Activated CD4-positive, alpha-beta memory T cell treated with anti-CD3 and anti-CD28 coated beads, Interleukin-2, amount 10 ng/mL, durations not matched to agents 7 days and 5 days (primary cell): ENCODE measurements at regions not wholly inside any gene's neighbourhood (a gene's known extent, or its start where the extent isn't known, plus 50 kb on each side); places are given as distances from the start of the nearest gene placed in this dataset.

Experiments used
- CTCF ChIA-PET: fragments of 350-600 bp; sonication (Branson Sonifier 250); formaldehyde crosslinking; loops from one replicate; lab custom pipeline; 2021; ENCODE audit warnings: antibody characterized with exemption, inconsistent platforms; lab: Charles Lee
- POLR2A ChIA-PET: fragments of 350-600 bp; sonication (Branson Sonifier 250); formaldehyde crosslinking; loops from one replicate; lab custom pipeline; 2021; ENCODE audit warnings: antibody characterized with exemption; lab: Charles Lee
- DNase-seq: peaks from one replicate; pipeline ENCODE4 v3.0.0-alpha.2; 2020
- H3K27ac Mint-ChIP-seq: one replicate; pipeline ENCODE4 v1.8.0; 2021; ENCODE audit warnings: mild to moderate bottlenecking, mixed read lengths
- H3K27me3 Mint-ChIP-seq: one replicate; pipeline ENCODE4 v1.8.0; 2021; ENCODE audit warnings: mixed read lengths
- H3K36me3 Mint-ChIP-seq: one replicate; pipeline ENCODE4 v1.8.0; 2021; ENCODE audit warnings: low read depth, mixed read lengths
- H3K4me1 Mint-ChIP-seq: one replicate; pipeline ENCODE4 v1.8.0; 2021; ENCODE audit warnings: mixed read lengths
- H3K4me3 Mint-ChIP-seq: one replicate; pipeline ENCODE4 v1.8.0; 2021; ENCODE audit warnings: mild to moderate bottlenecking, mixed read lengths
- H3K9me3 Mint-ChIP-seq: one replicate; pipeline ENCODE4 v1.8.0; 2021; ENCODE audit warnings: mixed read lengths

GRCh38 chr1:22291057-22291456 is 148.2 kb upstream of the WNT4 start:
- no peaks in the 10 kb centered on the region for H3K4me1 Mint-ChIP-seq
- H3K27ac Mint-ChIP-seq = no peak overlapping the region
- H3K27me3 Mint-ChIP-seq = peaks cover 22% of the 10 kb centered on the region
- H3K36me3 Mint-ChIP-seq = no peaks in the 10 kb centered on the region
- ChIA-PET CTCF (interaction anchor here (1.2 kb wide), 1 partner anchor 14 kb away, joined by 3 read pairs; no protein-coding TSS in a partner anchor), POLR2A (no interaction called here)
- no peaks in the 10 kb centered on the region for H3K9me3 Mint-ChIP-seq
- no peak for DNase-seq
- no peak overlapping the region for H3K4me3 Mint-ChIP-seq

- no peak for DNase-seq
- CTCF ChIA-PET = interaction anchor here (1.2 kb wide), 1 partner anchor 14 kb away, joined by 3 read pairs; no protein-coding TSS in a partner anchor
- H3K9me3 Mint-ChIP-seq = no peaks in the 10 kb centered on the region
- H3K4me3 Mint-ChIP-seq = no peak overlapping the region
- POLR2A ChIA-PET = no interaction called here
- H3K27me3 Mint-ChIP-seq = peaks cover 25% of the 10 kb centered on the region
- peaks cover 3% of the 10 kb centered on the region for H3K4me1 Mint-ChIP-seq
- no peaks in the 10 kb centered on the region for H3K36me3 Mint-ChIP-seq
- H3K27ac Mint-ChIP-seq = no peak overlapping the region
Observed at GRCh38 chr1:22291494-22291893, 148.6 kb upstream of the WNT4 start.

DNA sequence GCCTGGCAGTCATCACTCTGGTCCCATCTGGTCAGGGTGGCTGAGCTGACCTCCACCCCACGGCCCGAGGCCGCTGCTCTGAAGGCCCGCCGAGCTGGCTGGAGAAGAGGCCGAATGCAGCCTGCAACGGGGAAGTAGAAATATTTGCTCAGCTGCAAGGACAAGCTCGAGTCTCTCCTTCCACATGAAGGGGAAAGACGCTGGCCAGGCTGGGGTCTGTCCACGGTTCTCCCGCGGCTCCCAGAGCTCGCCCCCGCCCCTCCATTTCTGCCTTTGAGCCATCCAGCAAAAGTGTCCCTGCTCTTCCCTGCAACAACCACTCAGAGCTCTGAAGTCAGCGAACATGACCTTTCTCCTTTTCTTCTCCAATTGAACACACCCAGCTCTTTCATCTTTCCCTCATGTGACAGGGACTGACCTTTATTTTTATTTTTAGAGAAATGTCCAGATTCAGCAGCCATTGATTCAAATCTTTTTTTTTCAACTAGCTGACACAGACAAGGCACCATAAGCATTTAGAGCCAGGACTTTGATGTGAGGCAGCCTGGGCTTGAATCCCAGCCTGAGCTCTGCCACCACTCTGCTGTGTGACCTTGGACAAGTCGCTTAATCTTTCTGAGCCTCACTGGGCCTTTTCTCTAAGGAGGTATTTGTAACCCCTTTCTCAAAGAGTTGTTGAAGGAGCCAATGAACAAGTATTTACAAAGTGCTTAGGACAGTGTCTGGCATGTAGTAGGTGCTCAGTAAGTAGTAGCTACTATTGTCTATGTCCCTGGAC is 149.3 kb upstream of the WNT4 start:
- no peak overlapping the region for H3K4me3 Mint-ChIP-seq

GRCh38 chr1:22295396-22295795 is 152.5 kb upstream of the WNT4 start:
- H3K27ac Mint-ChIP-seq = no peak overlapping the region
- H3K27me3 Mint-ChIP-seq = peaks cover 41% of the 10 kb centered on the region
- ChIA-PET POLR2A (no interaction called here), CTCF (no interaction called here)
- no peaks in the 10 kb centered on the region for H3K9me3 Mint-ChIP-seq
- H3K4me3 Mint-ChIP-seq = no peak overlapping the region
- peaks cover 6% of the 10 kb centered on the region for H3K4me1 Mint-ChIP-seq
- no peak for DNase-seq
- H3K36me3 Mint-ChIP-seq = no peaks in the 10 kb centered on the region

More for the DNA sequence above, 149.3 kb upstream of the WNT4 start:
- H3K9me3 Mint-ChIP-seq = no peaks in the 10 kb centered on the region
- no peak for DNase-seq
- ChIA-PET CTCF (interaction anchor here (1.2 kb wide), 1 partner anchor 15 kb away, joined by 3 read pairs; no protein-coding TSS in a partner anchor), POLR2A (no interaction called here)
- H3K4me1 Mint-ChIP-seq = peaks cover 6% of the 10 kb centered on the region
- peaks cover 32% of the 10 kb centered on the region for H3K27me3 Mint-ChIP-seq
- H3K27ac Mint-ChIP-seq = no peak overlapping the region
- H3K36me3 Mint-ChIP-seq = no peaks in the 10 kb centered on the region

DNA sequence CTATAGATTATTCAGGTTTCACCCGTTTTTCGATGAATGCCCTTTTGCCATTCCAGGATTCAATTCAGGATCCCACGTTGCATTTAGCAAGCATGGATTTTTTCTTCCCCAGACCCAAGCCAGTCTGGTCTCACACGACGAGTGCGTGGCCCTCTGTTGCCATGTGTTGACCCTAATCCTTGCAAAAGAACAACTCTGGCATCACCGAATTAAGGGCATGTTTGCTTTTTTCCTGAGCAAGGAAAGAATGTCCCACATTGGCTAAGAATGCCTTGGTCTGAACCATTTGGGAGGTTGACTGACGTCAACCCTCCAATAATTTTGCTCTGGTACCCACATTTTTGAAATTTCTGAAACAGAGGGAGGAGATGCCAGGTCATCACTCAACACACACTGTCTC is 153.0 kb upstream of the WNT4 start:
- no peak overlapping the region for H3K4me3 Mint-ChIP-seq
- POLR2A ChIA-PET = no interaction called here
- peaks cover 6% of the 10 kb centered on the region for H3K4me1 Mint-ChIP-seq
- no peak for DNase-seq
- no peak overlapping the region for H3K27ac Mint-ChIP-seq
- CTCF ChIA-PET = no interaction called here
- H3K27me3 Mint-ChIP-seq = peaks cover 45% of the 10 kb centered on the region
- no peaks in the 10 kb centered on the region for H3K36me3 Mint-ChIP-seq
- H3K9me3 Mint-ChIP-seq = no peaks in the 10 kb centered on the region

DNA sequence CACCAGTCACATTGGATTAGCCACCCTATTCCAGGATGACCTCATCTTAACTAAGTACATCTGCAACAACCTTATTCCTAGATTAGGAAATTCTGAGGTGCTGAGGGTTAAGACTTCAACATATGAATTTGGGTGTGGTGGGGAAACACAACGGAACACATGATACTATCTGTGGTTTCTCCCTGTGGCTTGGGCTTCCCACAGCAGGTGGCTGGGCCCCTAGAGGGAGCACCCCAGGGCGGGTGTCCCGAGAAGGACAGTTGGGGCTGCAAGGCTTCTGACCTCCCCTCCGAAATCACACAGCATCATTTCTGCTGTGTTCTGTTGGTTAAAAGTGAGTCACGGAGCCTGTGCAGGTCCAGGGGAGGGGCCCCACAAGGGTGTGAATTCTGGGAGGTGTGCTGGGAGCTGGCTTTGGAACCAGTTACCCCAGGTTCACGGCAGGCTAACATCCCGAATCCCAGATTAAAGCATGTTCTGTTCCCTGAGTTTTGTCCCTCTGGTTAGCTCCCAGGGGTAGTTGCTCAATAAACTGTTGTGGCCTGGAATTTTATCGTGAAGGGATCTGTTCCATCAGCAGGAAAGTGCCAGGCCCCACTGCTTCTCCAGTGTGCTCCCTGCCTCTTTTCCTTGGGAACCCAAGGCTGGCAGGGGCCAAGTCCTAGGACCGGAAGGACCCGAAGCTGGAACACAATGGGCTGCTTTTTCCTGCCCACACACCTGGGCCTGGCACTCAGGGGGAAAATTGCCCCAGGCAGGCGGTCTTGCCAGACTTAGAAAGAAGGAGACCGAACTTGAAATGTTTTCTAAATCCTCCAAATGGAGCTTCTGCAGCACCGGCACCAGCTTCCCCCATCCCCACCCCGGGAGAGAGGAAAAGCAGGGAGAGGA is 154.0 kb upstream of the WNT4 start:
- DNase-seq = no peak
- ChIA-PET POLR2A (no interaction called here), CTCF (no interaction called here)
- no peaks in the 10 kb centered on the region for H3K9me3 Mint-ChIP-seq
- no peak overlapping the region for H3K4me3 Mint-ChIP-seq
- no peaks in the 10 kb centered on the region for H3K36me3 Mint-ChIP-seq
- H3K27me3 Mint-ChIP-seq = peaks cover 52% of the 10 kb centered on the region
- no peak overlapping the region for H3K27ac Mint-ChIP-seq
- H3K4me1 Mint-ChIP-seq = peaks cover 6% of the 10 kb centered on the region

DNA sequence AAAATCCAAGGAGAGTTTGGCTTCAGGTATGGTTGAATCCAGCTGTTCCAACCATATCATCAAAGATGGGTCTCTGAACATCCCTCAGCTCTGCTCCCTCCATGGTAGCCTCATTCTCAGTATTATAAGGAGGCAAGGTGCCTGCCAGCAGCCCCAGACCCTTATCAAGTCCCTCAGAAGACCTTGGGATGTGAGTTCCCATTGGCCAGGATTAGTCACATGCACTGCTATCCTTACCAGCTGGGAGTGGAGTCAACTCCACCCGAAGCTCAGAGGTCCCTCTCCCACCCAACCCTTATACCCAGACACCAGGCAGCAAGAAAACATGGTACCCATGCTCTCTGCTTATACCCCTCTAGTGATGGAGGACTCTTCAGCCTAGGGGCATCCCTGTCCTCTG is 153.7 kb upstream of the ZBTB40 start:
- no peak overlapping the region for H3K4me3 Mint-ChIP-seq
- no peaks in the 10 kb centered on the region for H3K9me3 Mint-ChIP-seq
- DNase-seq = no peak
- peaks cover 6% of the 10 kb centered on the region for H3K4me1 Mint-ChIP-seq
- H3K27ac Mint-ChIP-seq = no peak overlapping the region
- CTCF ChIA-PET = no interaction called here
- peaks cover 59% of the 10 kb centered on the region for H3K27me3 Mint-ChIP-seq
- POLR2A ChIA-PET = no interaction called here
- no peaks in the 10 kb centered on the region for H3K36me3 Mint-ChIP-seq

DNA sequence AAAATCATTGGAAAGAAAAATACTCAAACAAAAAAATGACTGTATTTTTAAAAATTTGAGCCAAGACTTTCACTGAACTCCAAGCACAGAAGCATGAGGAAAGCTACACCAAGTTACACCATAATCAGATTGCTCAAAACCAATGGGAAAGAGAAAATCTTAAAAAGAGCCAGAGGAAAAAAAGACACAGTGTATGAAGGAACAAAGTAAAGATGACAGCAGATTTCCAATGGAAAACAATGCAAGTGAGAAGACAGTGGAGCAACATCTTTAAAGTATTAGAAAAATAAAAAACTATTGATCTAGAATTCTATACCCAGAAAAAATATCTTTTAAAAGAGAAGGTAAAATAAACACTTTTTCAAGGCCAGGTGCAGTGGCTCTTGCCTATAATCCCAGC is 147.8 kb upstream of the ZBTB40 start:
- Mint-ChIP-seq H3K27me3 (peaks cover 55% of the 10 kb centered on the region), H3K27ac (no peak overlapping the region), H3K4me1 (no peaks in the 10 kb centered on the region), H3K9me3 (no peaks in the 10 kb centered on the region), H3K36me3 (no peaks in the 10 kb centered on the region), H3K4me3 (no peak overlapping the region)
- ChIA-PET CTCF (no interaction called here), POLR2A (no interaction called here)
- no peak for DNase-seq

- no peak for DNase-seq
- Mint-ChIP-seq H3K4me3 (no peak overlapping the region), H3K27ac (no peak overlapping the region), H3K9me3 (no peaks in the 10 kb centered on the region), H3K27me3 (peaks cover 24% of the 10 kb centered on the region), H3K4me1 (no peaks in the 10 kb centered on the region), H3K36me3 (no peaks in the 10 kb centered on the region)
- ChIA-PET CTCF (no interaction called here), POLR2A (no interaction called here)
Observed at GRCh38 chr1:22309572-22309971, 142.1 kb upstream of the ZBTB40 start.

- peaks cover 19% of the 10 kb centered on the region for H3K27me3 Mint-ChIP-seq
- no peaks in the 10 kb centered on the region for H3K9me3 Mint-ChIP-seq
- H3K4me3 Mint-ChIP-seq = no peak overlapping the region
- ChIA-PET CTCF (no interaction called here), POLR2A (no interaction called here)
- no peak for DNase-seq
- H3K27ac Mint-ChIP-seq = no peak overlapping the region
- H3K4me1 Mint-ChIP-seq = no peaks in the 10 kb centered on the region
- no peaks in the 10 kb centered on the region for H3K36me3 Mint-ChIP-seq
Observed at GRCh38 chr1:22311461-22311860, 140.2 kb upstream of the ZBTB40 start.

- no peaks in the 10 kb centered on the region for H3K9me3 Mint-ChIP-seq
- ChIA-PET POLR2A (no interaction called here), CTCF (no interaction called here)
- no peak overlapping the region for H3K27ac Mint-ChIP-seq
- H3K4me1 Mint-ChIP-seq = no peaks in the 10 kb centered on the region
- no peaks in the 10 kb centered on the region for H3K36me3 Mint-ChIP-seq
- H3K27me3 Mint-ChIP-seq = peaks cover 12% of the 10 kb centered on the region
- no peak for DNase-seq
- H3K4me3 Mint-ChIP-seq = no peak overlapping the region
Observed at GRCh38 chr1:22313321-22313720, 138.3 kb upstream of the ZBTB40 start.

- Mint-ChIP-seq H3K9me3 (no peaks in the 10 kb centered on the region), H3K4me1 (no peaks in the 10 kb centered on the region), H3K27ac (no peak overlapping the region), H3K4me3 (no peak overlapping the region), H3K27me3 (peaks cover 7% of the 10 kb centered on the region), H3K36me3 (no peaks in the 10 kb centered on the region)
- CTCF ChIA-PET = no interaction called here
- no peak for DNase-seq
- POLR2A ChIA-PET = no interaction called here
Observed at GRCh38 chr1:22314706-22315105, 136.9 kb upstream of the ZBTB40 start.

DNA sequence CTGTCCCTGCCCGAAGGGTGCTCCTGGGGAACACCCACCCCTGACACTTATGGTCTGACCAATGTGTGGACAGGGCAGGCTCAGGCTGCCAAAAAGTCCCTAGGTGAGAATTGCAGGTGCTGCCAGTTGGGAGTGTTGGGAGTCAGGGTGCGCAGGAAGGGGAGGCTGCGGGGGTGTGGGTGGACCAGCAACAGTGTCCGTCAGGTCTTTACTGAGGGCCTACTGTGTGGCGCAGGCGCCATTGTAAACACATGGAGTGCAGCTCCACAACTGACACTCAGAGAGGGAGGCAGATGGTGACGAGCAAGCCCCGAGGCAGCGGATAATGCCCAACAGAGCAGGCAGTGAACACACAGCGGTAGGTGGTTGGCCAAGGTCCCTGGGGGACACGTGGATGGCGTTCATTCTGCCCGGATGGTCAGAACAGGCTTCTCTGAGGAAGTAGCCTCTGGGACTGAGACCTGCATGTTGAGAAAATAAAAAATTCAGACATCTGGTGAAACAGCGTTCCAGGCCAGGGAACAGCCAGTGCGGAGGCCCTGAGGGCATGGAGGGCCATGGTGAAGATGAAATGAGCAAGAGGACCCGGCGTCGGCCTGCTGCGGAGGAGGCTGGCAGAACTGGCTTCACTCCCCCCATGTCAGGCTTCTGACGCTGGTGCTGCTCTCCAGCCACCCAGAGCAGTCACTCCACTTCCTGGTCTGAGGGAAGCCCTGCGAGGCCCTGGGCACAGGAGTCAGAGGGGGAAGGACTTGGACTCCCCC is 136.2 kb upstream of the ZBTB40 start:
- ChIA-PET CTCF (no interaction called here), POLR2A (no interaction called here)
- Mint-ChIP-seq H3K9me3 (no peaks in the 10 kb centered on the region), H3K36me3 (no peaks in the 10 kb centered on the region), H3K4me1 (no peaks in the 10 kb centered on the region), H3K4me3 (no peak overlapping the region), H3K27me3 (peaks cover 4% of the 10 kb centered on the region), H3K27ac (no peak overlapping the region)
- DNase-seq = no peak
